HG03060 (cell line): ENCODE measurements at regions not wholly inside any gene's neighbourhood (a gene's known extent, or its start where the extent isn't known, plus 50 kb on each side); places are given as distances from the start of the nearest gene placed in this dataset.

Source experiments
- ATAC-seq: cut with Tn5 transposase; IDR thresholded peaks from one replicate; pipeline ENCODE4 v1.9.1; 2021; ENCODE audit warnings: low read depth, moderate number of reproducible peaks; ENCODE audit not compliant: unreplicated experiment

GRCh38 chr12:102730996-102731395, 186.0 kb downstream of the PAH start:
- no peak for ATAC-seq

GRCh38 chr12:102728506-102729242, 188.4 kb downstream of the PAH start:
- no peak for ATAC-seq

- ATAC-seq = no peak
Measured at GRCh38 chr12:102726686-102727085, 190.4 kb downstream of the PAH start.

- ATAC-seq = no peak
Measured at GRCh38 chr12:102722147-102722546, 194.9 kb downstream of the PAH start.

- ATAC-seq = no peak
Measured at GRCh38 chr12:102708108-102708507, 208.9 kb downstream of the PAH start.

GRCh38 chr12:102702447-102703114, 214.5 kb downstream of the PAH start:
- ATAC-seq = no peak

- ATAC-seq = no peak
Measured at GRCh38 chr12:102696045-102696444, 215.7 kb upstream of the IGF1 start.

- no peak for ATAC-seq
Measured at GRCh38 chr12:102694903-102695302, 214.5 kb upstream of the IGF1 start.

GRCh38 chr12:102691773-102692555, 211.6 kb upstream of the IGF1 start:
- ATAC-seq = no peak

- ATAC-seq = no peak
Measured at GRCh38 chr12:102690253-102690652, 209.9 kb upstream of the IGF1 start.

GRCh38 chr12:102689701-102690100, 209.3 kb upstream of the IGF1 start:
- no peak for ATAC-seq

- ATAC-seq = no peak
Measured at GRCh38 chr12:102687523-102687922, 207.2 kb upstream of the IGF1 start.

- no peak for ATAC-seq
Measured at GRCh38 chr12:102685841-102686240, 205.5 kb upstream of the IGF1 start.

GRCh38 chr12:102685172-102685571, 204.8 kb upstream of the IGF1 start:
- ATAC-seq = no peak

GRCh38 chr12:102682366-102683289, 202.3 kb upstream of the IGF1 start:
- no peak for ATAC-seq

GRCh38 chr12:102681747-102682146, 201.4 kb upstream of the IGF1 start:
- ATAC-seq = no peak

- no peak for ATAC-seq
Measured at GRCh38 chr12:102681309-102681708, 200.9 kb upstream of the IGF1 start.

- ATAC-seq = no peak
Measured at GRCh38 chr12:102680304-102680703, 199.9 kb upstream of the IGF1 start.

- ATAC-seq = no peak
Measured at GRCh38 chr12:102676812-102677211, 196.4 kb upstream of the IGF1 start.

- no peak for ATAC-seq
Measured at GRCh38 chr12:102675672-102676071, 195.3 kb upstream of the IGF1 start.
